ENCODE measurements at regions not wholly inside any gene's neighbourhood (a gene's known extent, or its start where the extent isn't known, plus 50 kb on each side); places are given as distances from the start of the nearest gene placed in this dataset.

DNA sequence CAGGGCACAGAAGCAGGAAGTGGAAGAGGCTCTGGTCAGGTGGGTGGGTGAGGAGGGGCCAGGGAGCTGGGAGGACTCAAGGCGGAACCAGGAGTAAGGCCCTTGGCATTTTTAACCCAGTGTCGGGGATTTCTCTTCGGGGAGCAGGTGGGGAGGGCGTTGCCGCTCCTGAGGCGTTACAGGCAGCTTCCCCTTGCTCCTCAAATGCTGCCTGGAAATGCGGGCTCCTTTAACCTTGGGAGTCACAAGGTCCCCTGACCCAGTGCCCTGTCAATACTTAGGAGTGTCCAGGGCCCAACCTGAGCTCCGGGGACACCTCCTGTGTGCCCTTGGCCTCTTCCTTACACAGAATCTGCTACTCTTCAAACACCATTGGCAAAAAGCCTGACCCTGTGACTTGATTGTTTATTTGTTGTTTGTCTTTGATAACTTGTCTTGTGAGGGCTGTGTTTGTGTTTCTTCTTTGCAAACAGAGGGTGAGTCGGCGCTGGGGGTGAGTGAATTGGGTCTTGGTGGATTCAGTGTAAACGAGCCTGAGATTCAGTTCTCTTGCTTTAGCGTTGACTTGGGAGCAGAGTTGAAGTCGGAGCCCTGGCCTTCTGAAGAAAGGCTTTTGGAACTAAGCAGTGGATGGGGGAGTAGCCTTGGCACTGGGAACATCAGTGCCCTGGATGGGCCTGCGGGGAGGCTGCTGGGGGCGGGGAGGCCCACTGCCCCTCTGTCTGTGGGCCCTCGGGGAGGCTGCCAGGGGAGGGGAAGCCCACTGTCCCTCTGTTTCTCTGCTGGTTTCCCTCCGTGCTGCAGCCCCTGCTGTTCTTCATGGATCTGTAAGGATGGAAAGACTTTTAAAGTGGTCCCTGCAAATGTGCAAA is 300.7 kb upstream of the IRX4 start:
- CTCF ChIA-PET (ENCODE audit: partially characterized antibody): interaction anchor here (1.0 kb wide), 1 partner anchor 18 kb away, joined by 4 read pairs; no protein-coding TSS in a partner anchor
- no peak overlapping the region; the same call in 1 of the 2 replicates for H3K18ac ChIP-seq (ENCODE audit: extremely low read depth, low read length)
- peaks cover 3% of the 10 kb centered on the region; the same call in 1 of the 2 replicates for H3K23me2 ChIP-seq (ENCODE audit: low read depth, low read length)
- H2BK12ac ChIP-seq (ENCODE audit: low read depth, low read length): no peak overlapping the region
- H4K5ac ChIP-seq (ENCODE audit: insufficient read length, low read depth, low read length): no peak overlapping the region
- H2BK15ac ChIP-seq (ENCODE audit: low read length): no peak overlapping the region
- no peak overlapping the region for H3K56ac ChIP-seq (replicated peaks; ENCODE audit: insufficient read length, low read depth, low read length)
- H4K91ac ChIP-seq (replicated peaks; ENCODE audit: insufficient read length, low read length): no peak overlapping the region
- H3K4me2 ChIP-seq (ENCODE audit: insufficient read depth in 1 of 2, low read depth in 2 of 2, low read length in 2 of 2): no peak overlapping the region
- no peak for DNase-seq (ENCODE audit: low read depth in 1 of 2, low spot score in 2 of 2)
- no peaks in the 10 kb centered on the region for H3K36me3 ChIP-seq (ENCODE audit: control insufficient read depth in 2 of 4, insufficient read depth in 4 of 4, low read length in 3 of 4)
- H3K14ac ChIP-seq (ENCODE audit: insufficient read length): no peak overlapping the region
- H3K4ac ChIP-seq (replicated peaks; ENCODE audit: insufficient read length, low read depth, low read length): no peak overlapping the region
- no peaks in the 10 kb centered on the region for H4K20me1 ChIP-seq (replicated peaks in 1 of 2; ENCODE audit: control insufficient read depth in 1 of 2, insufficient read depth in 2 of 2, low read length in 2 of 2)
- H2AFZ ChIP-seq (ENCODE audit: low read length): no peak overlapping the region; the same call in 1 of the 2 replicates
- WGBS, 2 experiments (ENCODE audit: extremely low coverage in 1 of 2, insufficient coverage in 1 of 2, insufficient read length in 1 of 2, insufficient replicate concordance in 2 of 2, low coverage in 1 of 2, low lambda C conversion rate in 2 of 2, missing lambda C conversion rate in 1 of 2): 92% methylated on average over 17 of the region's 17 CpGs; no CpG with 5 or more reads in 1 of the 2 experiments
- no peak overlapping the region for H2AK5ac ChIP-seq (ENCODE audit: low read depth, low read length)
- FAIRE-seq: no peak
- no peaks in the 10 kb centered on the region for H3K27me3 ChIP-seq (replicated peaks in 1 of 4; ENCODE audit: control insufficient read depth in 3 of 4, extremely low read depth in 1 of 4, insufficient read depth in 3 of 4, low read length in 3 of 4)
- no peaks in the 10 kb centered on the region; a peak in 1 of 4 replicates for H3K79me2 ChIP-seq (ENCODE audit: control insufficient read depth in 1 of 2, insufficient read depth in 2 of 2, low read length in 2 of 2)
- H4K8ac ChIP-seq (ENCODE audit: extremely low read depth, insufficient read depth, low read length): no peak overlapping the region
- H3K4me1 ChIP-seq (replicated peaks in 1 of 4; ENCODE audit: control insufficient read depth in 3 of 4, insufficient read depth in 4 of 4, low read length in 3 of 4): no peaks in the 10 kb centered on the region
- H3K9me3 ChIP-seq (ENCODE audit: insufficient read depth in 2 of 2, low read depth in 1 of 2, low read length in 1 of 2): no peaks in the 10 kb centered on the region
- TF ChIP-seq TCF12 (IDR thresholded peaks at IDR 0.05; ENCODE audit: low read depth, low read length): no peak
- TF ChIP-seq, protein P1, sequence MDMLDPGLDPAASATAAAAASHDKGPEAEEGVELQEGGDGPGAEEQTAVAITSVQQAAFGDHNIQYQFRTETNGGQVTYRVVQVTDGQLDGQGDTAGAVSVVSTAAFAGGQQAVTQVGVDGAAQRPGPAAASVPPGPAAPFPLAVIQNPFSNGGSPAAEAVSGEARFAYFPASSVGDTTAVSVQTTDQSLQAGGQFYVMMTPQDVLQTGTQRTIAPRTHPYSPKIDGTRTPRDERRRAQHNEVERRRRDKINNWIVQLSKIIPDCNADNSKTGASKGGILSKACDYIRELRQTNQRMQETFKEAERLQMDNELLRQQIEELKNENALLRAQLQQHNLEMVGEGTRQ (IDR thresholded peaks at IDR 0.05; ENCODE audit: low read length): no peak
- TF ChIP-seq RFX5 (IDR thresholded peaks at IDR 0.05; ENCODE audit: borderline replicate concordance, low read depth, low read length): no peak
- TF ChIP-seq KDM4A (IDR thresholded peaks at IDR 0.05; ENCODE audit: low read depth, low read length, severe bottlenecking): no peak
- no peak for TF ChIP-seq CHD2 (IDR thresholded peaks at IDR 0.05; ENCODE audit: low read length)
- TF ChIP-seq CEBPB (IDR thresholded peaks at IDR 0.05; ENCODE audit: low read depth, low read length): no peak
- TF ChIP-seq SUZ12 (IDR thresholded peaks at IDR 0.05; ENCODE audit: low read length): no peak
- no peak overlapping the region for H3K4me3 ChIP-seq (ENCODE audit: extremely low read depth in 1 of 4, insufficient read depth in 2 of 4, low read depth in 3 of 4, low read length in 4 of 4)
- no peak overlapping the region for H2BK120ac ChIP-seq (replicated peaks; ENCODE audit: low read depth, low read length)
- no peak overlapping the region for H3K27ac ChIP-seq (ENCODE audit: low read depth, low read length)
- H2BK20ac ChIP-seq (ENCODE audit: low read length): no peak overlapping the region
- 0 out of 2 replicates have a peak overlapping the region, but pooled peaks have one; percentile 21 for H2BK5ac ChIP-seq (ENCODE audit: low read depth, low read length)
- no peaks in the 10 kb centered on the region for H3K79me1 ChIP-seq (ENCODE audit: low read depth, low read length)
- no peak overlapping the region for H3K9ac ChIP-seq (replicated peaks in 1 of 4; ENCODE audit: extremely low read depth in 1 of 4, low read depth in 3 of 4, low read length in 3 of 4)
- H3K23ac ChIP-seq (ENCODE audit: insufficient read length): no peak overlapping the region
- POLR2A ChIA-PET (ENCODE audit: partially characterized antibody): no interaction called here

Measured in H1 (cell line).